ENCODE measurements at regions not wholly inside any gene's neighbourhood (a gene's known extent, or its start where the extent isn't known, plus 50 kb on each side); places are given as distances from the start of the nearest gene placed in this dataset.

DNA sequence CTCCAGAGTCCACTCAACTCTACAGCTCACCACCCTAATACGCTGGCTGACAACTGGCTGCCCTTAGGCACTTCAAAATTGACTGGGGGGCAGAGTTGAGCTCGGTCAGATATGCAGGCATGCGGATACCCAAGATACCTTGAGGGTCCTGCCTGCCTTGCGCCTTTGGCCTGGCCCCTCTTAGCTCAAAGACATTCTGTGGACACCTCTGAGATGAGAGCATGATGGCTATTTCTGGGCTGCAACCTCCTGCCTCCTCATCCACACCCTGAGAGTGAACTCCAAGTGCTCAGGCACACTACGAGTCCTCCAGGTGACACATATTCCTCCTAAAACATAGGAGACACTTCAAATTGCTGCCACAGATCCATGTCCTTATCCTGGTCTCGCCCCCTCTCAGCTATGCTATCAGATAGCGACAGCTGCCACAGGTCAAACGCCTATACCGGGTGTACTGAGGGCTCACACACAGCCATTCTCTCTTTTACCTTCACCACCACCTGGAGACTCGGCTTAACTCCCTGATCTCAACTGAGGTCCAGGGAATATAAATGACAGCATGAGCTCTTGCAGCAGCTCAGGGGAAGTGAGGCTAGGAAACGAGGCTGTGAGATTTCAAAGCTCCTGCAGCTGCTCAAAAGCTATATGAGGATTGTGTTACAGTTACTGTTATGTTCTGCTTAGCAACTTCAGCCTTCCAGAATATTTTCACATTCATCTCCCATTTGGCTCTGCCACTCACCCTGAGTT lies 60.5 kb upstream of the TEX51 start:
- Histone ChIP-seq H3F3A (ENCODE audit: control insufficient read depth, insufficient read depth) (no peaks in the 10 kb centered on the region), H4K20me1 (ENCODE audit: control insufficient read depth, insufficient read depth, low read depth, low read length) (no peaks in the 10 kb centered on the region), H3K4me2 (ENCODE audit: low read length) (no peak overlapping the region), H3K27ac (ENCODE audit: low read depth, low read length) (no peak overlapping the region), H3K36me3 (ENCODE audit: control insufficient read depth, low read length) (no peaks in the 10 kb centered on the region), H3K27me3 (ENCODE audit: control insufficient read depth, low read length) (0 out of 2 replicates have a peak, but pooled peaks cover 3% of the 10 kb centered on the region), H3K4me3 (ENCODE audit: low read length) (no peak overlapping the region), H3K79me2 (ENCODE audit: control insufficient read depth, low read length) (no peaks in the 10 kb centered on the region), H3K9me3 (ENCODE audit: control insufficient read depth, insufficient read depth, low read length) (no peaks in the 10 kb centered on the region), H3K4me1 (ENCODE audit: control insufficient read depth, low read length) (no peaks in the 10 kb centered on the region), H3K9me2 (replicated peaks; ENCODE audit: control insufficient read depth, low read length) (no peaks in the 10 kb centered on the region)
- TF ChIP-seq, protein P1, sequence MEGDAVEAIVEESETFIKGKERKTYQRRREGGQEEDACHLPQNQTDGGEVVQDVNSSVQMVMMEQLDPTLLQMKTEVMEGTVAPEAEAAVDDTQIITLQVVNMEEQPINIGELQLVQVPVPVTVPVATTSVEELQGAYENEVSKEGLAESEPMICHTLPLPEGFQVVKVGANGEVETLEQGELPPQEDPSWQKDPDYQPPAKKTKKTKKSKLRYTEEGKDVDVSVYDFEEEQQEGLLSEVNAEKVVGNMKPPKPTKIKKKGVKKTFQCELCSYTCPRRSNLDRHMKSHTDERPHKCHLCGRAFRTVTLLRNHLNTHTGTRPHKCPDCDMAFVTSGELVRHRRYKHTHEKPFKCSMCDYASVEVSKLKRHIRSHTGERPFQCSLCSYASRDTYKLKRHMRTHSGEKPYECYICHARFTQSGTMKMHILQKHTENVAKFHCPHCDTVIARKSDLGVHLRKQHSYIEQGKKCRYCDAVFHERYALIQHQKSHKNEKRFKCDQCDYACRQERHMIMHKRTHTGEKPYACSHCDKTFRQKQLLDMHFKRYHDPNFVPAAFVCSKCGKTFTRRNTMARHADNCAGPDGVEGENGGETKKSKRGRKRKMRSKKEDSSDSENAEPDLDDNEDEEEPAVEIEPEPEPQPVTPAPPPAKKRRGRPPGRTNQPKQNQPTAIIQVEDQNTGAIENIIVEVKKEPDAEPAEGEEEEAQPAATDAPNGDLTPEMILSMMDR (IDR thresholded peaks at IDR 0.05; ENCODE audit: low read depth, low read length, poor library complexity, severe bottlenecking), result no peak
- no peak for TF ChIP-seq EZH2phosphoT487 (IDR thresholded peaks at IDR 0.05; ENCODE audit: borderline replicate concordance, low read length)

DNA sequence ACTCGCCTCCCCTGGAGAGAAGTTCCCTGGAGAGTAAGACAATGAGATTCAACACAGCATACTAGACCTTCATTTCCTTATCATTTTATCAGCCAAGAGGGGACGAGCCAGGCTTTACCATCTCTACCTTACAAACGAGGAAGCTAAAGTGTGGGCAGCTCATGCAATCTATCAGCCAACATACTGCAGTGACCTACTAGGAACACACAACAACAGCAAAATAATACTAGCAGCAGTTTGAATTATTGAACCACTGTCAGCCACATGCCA lies 60.0 kb upstream of the TEX51 start:
- TF ChIP-seq, protein P1 (IDR thresholded peaks at IDR 0.05; ENCODE audit: low read depth, low read length, poor library complexity, severe bottlenecking), result no peak
- TF ChIP-seq EZH2phosphoT487 (IDR thresholded peaks at IDR 0.05; ENCODE audit: borderline replicate concordance, low read length), result no peak
- H3K4me2 ChIP-seq (ENCODE audit: low read length), result no peak overlapping the region
- H3K9me2 ChIP-seq (replicated peaks; ENCODE audit: control insufficient read depth, low read length), result no peaks in the 10 kb centered on the region
- no peaks in the 10 kb centered on the region for H3K79me2 ChIP-seq (ENCODE audit: control insufficient read depth, low read length)
- no peaks in the 10 kb centered on the region for H3K9me3 ChIP-seq (ENCODE audit: control insufficient read depth, insufficient read depth, low read length)
- H3K27me3 ChIP-seq (ENCODE audit: control insufficient read depth, low read length), result 0 out of 2 replicates have a peak, but pooled peaks cover 3% of the 10 kb centered on the region
- H4K20me1 ChIP-seq (ENCODE audit: control insufficient read depth, insufficient read depth, low read depth, low read length), result no peaks in the 10 kb centered on the region
- H3K4me3 ChIP-seq (ENCODE audit: low read length), result no peak overlapping the region
- H3K4me1 ChIP-seq (ENCODE audit: control insufficient read depth, low read length), result no peaks in the 10 kb centered on the region
- no peaks in the 10 kb centered on the region for H3F3A ChIP-seq (ENCODE audit: control insufficient read depth, insufficient read depth)
- H3K36me3 ChIP-seq (ENCODE audit: control insufficient read depth, low read length), result no peaks in the 10 kb centered on the region
- H3K27ac ChIP-seq (ENCODE audit: low read depth, low read length), result no peak overlapping the region

DNA sequence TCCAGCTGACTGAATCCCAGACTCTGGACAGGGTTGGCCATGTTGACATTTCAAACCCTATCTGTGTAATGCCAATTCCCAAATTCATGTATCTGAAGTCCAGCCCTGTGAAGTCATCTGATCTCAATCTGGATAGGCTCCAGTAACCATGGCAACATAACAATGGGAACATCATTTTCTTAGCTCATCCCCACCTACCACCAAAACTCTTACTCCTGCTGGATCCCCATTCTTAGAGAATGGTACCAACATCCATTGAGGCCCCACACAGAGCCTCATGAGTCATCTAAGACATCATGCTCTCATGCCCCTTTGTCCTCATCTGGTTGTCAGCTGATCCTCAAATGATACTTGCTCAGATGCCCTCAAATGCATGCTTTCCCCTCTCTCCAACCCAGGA lies 58.9 kb upstream of the TEX51 start:
- Histone ChIP-seq H3K4me2 (ENCODE audit: low read length) (no peak overlapping the region), H3K36me3 (ENCODE audit: control insufficient read depth, low read length) (no peaks in the 10 kb centered on the region), H4K20me1 (ENCODE audit: control insufficient read depth, insufficient read depth, low read depth, low read length) (no peaks in the 10 kb centered on the region), H3K79me2 (ENCODE audit: control insufficient read depth, low read length) (no peaks in the 10 kb centered on the region), H3K9me2 (replicated peaks; ENCODE audit: control insufficient read depth, low read length) (no peaks in the 10 kb centered on the region), H3K27ac (ENCODE audit: low read depth, low read length) (no peak overlapping the region), H3K4me1 (ENCODE audit: control insufficient read depth, low read length) (no peaks in the 10 kb centered on the region), H3K4me3 (ENCODE audit: low read length) (no peak overlapping the region), H3K9me3 (ENCODE audit: control insufficient read depth, insufficient read depth, low read length) (no peaks in the 10 kb centered on the region), H3F3A (ENCODE audit: control insufficient read depth, insufficient read depth) (no peaks in the 10 kb centered on the region), H3K27me3 (ENCODE audit: control insufficient read depth, low read length) (0 out of 2 replicates have a peak, but pooled peaks cover 3% of the 10 kb centered on the region)
- TF ChIP-seq, protein P1 (IDR thresholded peaks at IDR 0.05; ENCODE audit: low read depth, low read length, poor library complexity, severe bottlenecking), result no peak
- no peak for TF ChIP-seq EZH2phosphoT487 (IDR thresholded peaks at IDR 0.05; ENCODE audit: borderline replicate concordance, low read length)

Measured in DOHH2 (cell line).